ENCODE measurements at regions not wholly inside any gene's neighbourhood (a gene's known extent, or its start where the extent isn't known, plus 50 kb on each side); places are given as distances from the start of the nearest gene placed in this dataset.

DNA sequence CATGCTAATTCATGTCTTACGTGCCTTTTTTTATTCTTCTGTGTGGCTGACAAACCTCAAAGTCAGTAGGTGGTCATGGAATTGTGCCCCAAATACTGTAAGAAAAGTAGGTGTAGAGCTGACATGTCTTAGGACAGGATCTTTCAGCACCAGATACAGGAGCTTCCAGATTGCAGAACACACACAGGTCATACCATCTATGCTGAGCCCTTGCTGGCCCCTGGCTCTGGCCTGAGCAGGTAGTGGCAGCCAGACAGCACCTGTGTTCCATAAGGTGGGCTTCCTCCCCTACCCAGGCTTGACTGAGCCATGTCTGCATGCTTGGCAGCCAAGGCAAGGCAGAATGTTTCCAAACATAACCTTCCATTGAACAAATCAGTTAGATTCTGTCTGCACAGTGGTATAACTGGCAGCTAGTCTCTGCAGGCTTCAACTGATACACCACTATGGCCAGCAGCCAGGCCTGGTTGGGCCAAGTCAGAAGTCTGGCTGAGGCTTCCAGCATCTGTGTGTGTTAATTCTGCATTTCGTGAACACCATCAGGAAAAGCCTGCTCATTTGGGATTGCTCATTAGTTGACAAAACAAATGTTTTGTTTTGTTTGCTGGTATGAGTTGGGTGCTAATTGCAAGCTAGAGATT is 366.5 kb downstream of the FOXA2 start:
- no peak overlapping the region for H2BK20ac ChIP-seq (ENCODE audit: low read depth, low read length, poor library complexity, severe bottlenecking)
- no peak overlapping the region for H3T11ph ChIP-seq (ENCODE audit: low read length)
- H2BK5ac ChIP-seq (ENCODE audit: insufficient read length, low read length), result no peak overlapping the region
- H4K91ac ChIP-seq (ENCODE audit: insufficient read length, low read depth, low read length), result no peak overlapping the region
- TF ChIP-seq, protein P1, sequence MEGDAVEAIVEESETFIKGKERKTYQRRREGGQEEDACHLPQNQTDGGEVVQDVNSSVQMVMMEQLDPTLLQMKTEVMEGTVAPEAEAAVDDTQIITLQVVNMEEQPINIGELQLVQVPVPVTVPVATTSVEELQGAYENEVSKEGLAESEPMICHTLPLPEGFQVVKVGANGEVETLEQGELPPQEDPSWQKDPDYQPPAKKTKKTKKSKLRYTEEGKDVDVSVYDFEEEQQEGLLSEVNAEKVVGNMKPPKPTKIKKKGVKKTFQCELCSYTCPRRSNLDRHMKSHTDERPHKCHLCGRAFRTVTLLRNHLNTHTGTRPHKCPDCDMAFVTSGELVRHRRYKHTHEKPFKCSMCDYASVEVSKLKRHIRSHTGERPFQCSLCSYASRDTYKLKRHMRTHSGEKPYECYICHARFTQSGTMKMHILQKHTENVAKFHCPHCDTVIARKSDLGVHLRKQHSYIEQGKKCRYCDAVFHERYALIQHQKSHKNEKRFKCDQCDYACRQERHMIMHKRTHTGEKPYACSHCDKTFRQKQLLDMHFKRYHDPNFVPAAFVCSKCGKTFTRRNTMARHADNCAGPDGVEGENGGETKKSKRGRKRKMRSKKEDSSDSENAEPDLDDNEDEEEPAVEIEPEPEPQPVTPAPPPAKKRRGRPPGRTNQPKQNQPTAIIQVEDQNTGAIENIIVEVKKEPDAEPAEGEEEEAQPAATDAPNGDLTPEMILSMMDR (conservative IDR thresholded peaks at IDR 0.05), result no peak
- H3K79me2 ChIP-seq (ENCODE audit: insufficient read depth, low read length), result no peaks in the 10 kb centered on the region
- no peak overlapping the region for H2AFZ ChIP-seq (ENCODE audit: low read length)
- H3K4me2 ChIP-seq (ENCODE audit: insufficient read depth, insufficient read length, low read length), result no peak overlapping the region
- no peak overlapping the region for H3K56ac ChIP-seq (ENCODE audit: insufficient read length, low read depth, low read length)
- no peak overlapping the region for H4K8ac ChIP-seq (replicated peaks; ENCODE audit: insufficient read length, low read depth, low read length)
- H2BK120ac ChIP-seq (ENCODE audit: low read depth, low read length, poor library complexity, severe bottlenecking), result no peak overlapping the region
- no peak overlapping the region for H2BK12ac ChIP-seq (ENCODE audit: insufficient read length, low read depth, low read length)
- Mint-ChIP-seq H3K27ac (no peak overlapping the region), H3K9me3 (no peaks in the 10 kb centered on the region), H3K36me3 (ENCODE audit: insufficient read depth in 1 of 3, low read depth in 3 of 3) (no peaks in the 10 kb centered on the region), H3K27me3 (ENCODE audit: low read depth) (no peaks in the 10 kb centered on the region), H3K4me1 (peaks cover 20 to 21% of the 10 kb centered on the region in 2 experiments), H3K4me3 (no peak overlapping the region)
- H3K4me1 ChIP-seq (ENCODE audit: insufficient read depth, low read length), result no peaks in the 10 kb centered on the region
- H3K14ac ChIP-seq (ENCODE audit: insufficient read depth, low read length), result 0 out of 2 replicates have a peak overlapping the region, but pooled peaks have one; percentile 4
- no peak overlapping the region for H3K9ac ChIP-seq (ENCODE audit: extremely low read depth, insufficient read length, low read length)
- H3K23me2 ChIP-seq (ENCODE audit: insufficient read length, low read depth, low read length, poor library complexity, severe bottlenecking), result no peaks in the 10 kb centered on the region
- no peak overlapping the region for H2AK5ac ChIP-seq (ENCODE audit: insufficient read length, low read length)
- no peaks in the 10 kb centered on the region for H4K20me1 ChIP-seq (ENCODE audit: control insufficient read depth, insufficient read depth, insufficient read length)
- H3K9me3 ChIP-seq (ENCODE audit: control insufficient read depth, low read depth, low read length), result no peaks in the 10 kb centered on the region
- WGBS (ENCODE audit: extremely low coverage, insufficient read length, low lambda C conversion rate), result no CpG with 5 or more reads among the region's 2 CpGs
- H4K5ac ChIP-seq (ENCODE audit: insufficient read length, low read depth, low read length), result no peak overlapping the region
- no peak for DNase-seq
- no peak overlapping the region for H3K18ac ChIP-seq (ENCODE audit: insufficient read length, low read depth, low read length)
- no peaks in the 10 kb centered on the region for H3K27me3 ChIP-seq (ENCODE audit: insufficient read depth, low read length)
- H3K79me1 ChIP-seq (ENCODE audit: insufficient read depth, low read depth, low read length, poor library complexity, severe bottlenecking), result no peaks in the 10 kb centered on the region
- H3K23ac ChIP-seq (ENCODE audit: insufficient read length, low read depth, low read length), result no peak overlapping the region
- no peak overlapping the region for H3K27ac ChIP-seq (ENCODE audit: insufficient read length, low read depth, low read length)
- H2BK15ac ChIP-seq (ENCODE audit: low read depth, low read length), result no peak overlapping the region
- no peak overlapping the region for H3K4ac ChIP-seq (ENCODE audit: low read depth, low read length)

All from H9 (cell line).